SK-N-SH treated with all-trans-retinoic acid at 6 μM for 48 hours (cell line): ENCODE measurements at regions not wholly inside any gene's neighbourhood (a gene's known extent, or its start where the extent isn't known, plus 50 kb on each side); places are given as distances from the start of the nearest gene placed in this dataset.

Source experiments
- ATAC-seq: fragments of 200-7000 bp; cut with Tn5 transposase; 3 replicates; pipeline ENCODE4 v1.9.1; 2020; ENCODE audit warnings: mild to moderate bottlenecking, moderate library complexity
- ARNTL ChIP-seq: fragments of 450-650 bp; formaldehyde crosslinking; IDR thresholded peaks from 2 replicates; pipeline ENCODE4 v1.5.0; 2020; ENCODE audit warnings: low read depth, mild to moderate bottlenecking, moderate library complexity, borderline replicate concordance
- BACH2 ChIP-seq: fragments of 250-450 bp; sonication (Bioruptor Pico); IDR thresholded peaks from 2 replicates; pipeline ENCODE4 v1.9.0; 2021; ENCODE audit warnings: mild to moderate bottlenecking, borderline replicate concordance
- CSDC2 ChIP-seq: fragments of 250-450 bp; sonication (Bioruptor Pico); IDR thresholded peaks from 2 replicates; pipeline ENCODE4 v1.5.0; 2020; ENCODE audit warnings: mild to moderate bottlenecking, moderate library complexity
- ESRRG ChIP-seq: fragments of 250-450 bp; sonication (Bioruptor Pico); IDR thresholded peaks from 2 replicates; pipeline ENCODE4 v1.6.1; 2021; ENCODE audit warnings: mild to moderate bottlenecking
- GLIS3 ChIP-seq: fragments of 250-450 bp; sonication (Bioruptor Pico); IDR thresholded peaks from 2 replicates; pipeline ENCODE4 v1.5.0; 2020; ENCODE audit warnings: mild to moderate bottlenecking, moderate library complexity
- ISL1 ChIP-seq: fragments of 250-450 bp; sonication (Bioruptor Pico); IDR thresholded peaks from 2 replicates; pipeline ENCODE4 v2.1.2; 2022; ENCODE audit warnings: mild to moderate bottlenecking, moderate library complexity
- OSR1 ChIP-seq: fragments of 250-450 bp; sonication (Bioruptor Pico); IDR thresholded peaks from 2 replicates; pipeline ENCODE4 v1.8.0; 2022; ENCODE audit warnings: moderate library complexity, mild to moderate bottlenecking, inconsistent platforms
- PPARA ChIP-seq: fragments of 250-450 bp; sonication (Bioruptor Pico); IDR thresholded peaks from 2 replicates; pipeline ENCODE4 v1.5.0; 2020; ENCODE audit warnings: mild to moderate bottlenecking, borderline replicate concordance
- RARB ChIP-seq: fragments of 250-450 bp; sonication (Bioruptor Pico); IDR thresholded peaks from 2 replicates; pipeline ENCODE4 v1.8.0; 2021; ENCODE audit warnings: mild to moderate bottlenecking, moderate library complexity
- TCF4 ChIP-seq: fragments of 250-450 bp; sonication (Bioruptor Pico); IDR thresholded peaks from 2 replicates; pipeline ENCODE4 v1.8.0; 2021; ENCODE audit warnings: mild to moderate bottlenecking, moderate library complexity, borderline replicate concordance
- TOX ChIP-seq: fragments of 250-450 bp; sonication (Bioruptor Pico); IDR thresholded peaks from 2 replicates; pipeline ENCODE4 v1.8.0; 2021; ENCODE audit warnings: mild to moderate bottlenecking, moderate library complexity, borderline replicate concordance
- ZC3H10 ChIP-seq: fragments of 250-450 bp; sonication (Bioruptor Pico); IDR thresholded peaks from 2 replicates; pipeline ENCODE4 v1.5.1; 2021; ENCODE audit warnings: mild to moderate bottlenecking, moderate library complexity
- ZFP3 ChIP-seq: fragments of 250-450 bp; sonication (Bioruptor Pico); IDR thresholded peaks from 2 replicates; pipeline ENCODE4 v1.5.0; 2020; ENCODE audit warnings: mild to moderate bottlenecking, moderate library complexity
- ZFP30 ChIP-seq: fragments of 450-650 bp; formaldehyde crosslinking; IDR thresholded peaks from 2 replicates; pipeline ENCODE4 v1.5.0; 2022; ENCODE audit warnings: mild to moderate bottlenecking, moderate library complexity
- ZNF565 ChIP-seq: fragments of 450-650 bp; formaldehyde crosslinking; conservative IDR thresholded peaks from 2 replicates; pipeline ENCODE4 v1.5.0; 2020; ENCODE audit warnings: low read depth, mild to moderate bottlenecking, moderate library complexity
- ZNF70 ChIP-seq: fragments of 450-650 bp; formaldehyde crosslinking; IDR thresholded peaks from 2 replicates; pipeline ENCODE4 v1.5.0; 2020; ENCODE audit warnings: mild to moderate bottlenecking, moderate library complexity
- ZNF8 ChIP-seq: fragments of 450-650 bp; formaldehyde crosslinking; IDR thresholded peaks from 2 replicates; pipeline ENCODE4 v1.5.0; 2020; ENCODE audit warnings: mild to moderate bottlenecking, moderate library complexity
- TF ChIP-seq, protein P1 (sequence below): fragments of 250-450 bp; sonication (Bioruptor Pico); IDR thresholded peaks from 2 replicates; pipeline ENCODE4 v1.8.0; 2020; ENCODE audit warnings: mild to moderate bottlenecking, moderate library complexity, borderline replicate concordance
- TF ChIP-seq, protein P2 (sequence below): fragments of 250-450 bp; sonication (Bioruptor Pico); IDR thresholded peaks from 2 replicates; pipeline ENCODE4 v1.5.1; 2021; ENCODE audit warnings: mild to moderate bottlenecking, moderate library complexity
- TF ChIP-seq, protein P3 (sequence below): fragments of 250-450 bp; sonication (Bioruptor Pico); IDR thresholded peaks from 2 replicates; pipeline ENCODE4 v1.5.1; 2020; ENCODE audit warnings: low read depth, mild to moderate bottlenecking, moderate library complexity
- TF ChIP-seq, protein P4 (sequence below): fragments of 250-450 bp; sonication (Bioruptor Pico); IDR thresholded peaks from 2 replicates; pipeline ENCODE4 v1.5.0; 2020; ENCODE audit warnings: mild to moderate bottlenecking, moderate library complexity
- TF ChIP-seq, protein P5 (sequence below): fragments of 250-450 bp; sonication (Bioruptor Pico); IDR thresholded peaks from 2 replicates; pipeline ENCODE4 v1.8.0; 2021; ENCODE audit warnings: low read depth, mild to moderate bottlenecking, moderate library complexity, borderline replicate concordance

DNA sequence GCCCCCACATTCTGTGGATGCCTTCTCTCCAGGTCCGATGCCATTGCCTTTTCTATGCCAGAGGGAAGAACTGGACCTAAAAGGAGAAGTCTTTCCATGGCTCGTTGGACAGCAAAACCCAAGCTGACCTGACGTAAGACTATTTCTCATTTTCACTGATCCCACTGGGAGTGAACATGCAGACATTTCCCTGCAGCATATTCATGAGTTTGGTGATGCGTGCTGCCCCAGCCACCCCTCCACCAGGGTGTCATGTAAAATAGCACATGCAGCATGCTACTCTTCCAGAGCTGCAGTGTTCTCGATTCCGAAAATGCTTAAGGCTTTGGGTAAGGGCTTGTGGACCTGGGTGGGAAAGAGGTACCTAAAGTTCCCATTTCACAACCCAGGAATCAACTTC lies 221.2 kb downstream of the UXS1 start:
- TF ChIP-seq ARNTL (CRISPR knock-in tag) (no peak), TOX (no peak), RARB (CRISPR knock-in tag) (no peak), PPARA (no peak), CSDC2 (CRISPR knock-in tag) (no peak), OSR1 (no peak), ZFP30 (CRISPR knock-in tag) (no peak), ZNF8 (no peak), ZFP3 (CRISPR knock-in tag) (no peak), GLIS3 (no peak), TCF4 (CRISPR knock-in tag) (no peak), ISL1 (CRISPR knock-in tag) (no peak), ESRRG (CRISPR knock-in tag) (no peak)
- TF ChIP-seq, protein P1, sequence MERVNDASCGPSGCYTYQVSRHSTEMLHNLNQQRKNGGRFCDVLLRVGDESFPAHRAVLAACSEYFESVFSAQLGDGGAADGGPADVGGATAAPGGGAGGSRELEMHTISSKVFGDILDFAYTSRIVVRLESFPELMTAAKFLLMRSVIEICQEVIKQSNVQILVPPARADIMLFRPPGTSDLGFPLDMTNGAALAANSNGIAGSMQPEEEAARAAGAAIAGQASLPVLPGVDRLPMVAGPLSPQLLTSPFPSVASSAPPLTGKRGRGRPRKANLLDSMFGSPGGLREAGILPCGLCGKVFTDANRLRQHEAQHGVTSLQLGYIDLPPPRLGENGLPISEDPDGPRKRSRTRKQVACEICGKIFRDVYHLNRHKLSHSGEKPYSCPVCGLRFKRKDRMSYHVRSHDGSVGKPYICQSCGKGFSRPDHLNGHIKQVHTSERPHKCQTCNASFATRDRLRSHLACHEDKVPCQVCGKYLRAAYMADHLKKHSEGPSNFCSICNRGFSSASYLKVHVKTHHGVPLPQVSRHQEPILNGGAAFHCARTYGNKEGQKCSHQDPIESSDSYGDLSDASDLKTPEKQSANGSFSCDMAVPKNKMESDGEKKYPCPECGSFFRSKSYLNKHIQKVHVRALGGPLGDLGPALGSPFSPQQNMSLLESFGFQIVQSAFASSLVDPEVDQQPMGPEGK (CRISPR knock-in tag): no peak
- TF ChIP-seq, protein P2, sequence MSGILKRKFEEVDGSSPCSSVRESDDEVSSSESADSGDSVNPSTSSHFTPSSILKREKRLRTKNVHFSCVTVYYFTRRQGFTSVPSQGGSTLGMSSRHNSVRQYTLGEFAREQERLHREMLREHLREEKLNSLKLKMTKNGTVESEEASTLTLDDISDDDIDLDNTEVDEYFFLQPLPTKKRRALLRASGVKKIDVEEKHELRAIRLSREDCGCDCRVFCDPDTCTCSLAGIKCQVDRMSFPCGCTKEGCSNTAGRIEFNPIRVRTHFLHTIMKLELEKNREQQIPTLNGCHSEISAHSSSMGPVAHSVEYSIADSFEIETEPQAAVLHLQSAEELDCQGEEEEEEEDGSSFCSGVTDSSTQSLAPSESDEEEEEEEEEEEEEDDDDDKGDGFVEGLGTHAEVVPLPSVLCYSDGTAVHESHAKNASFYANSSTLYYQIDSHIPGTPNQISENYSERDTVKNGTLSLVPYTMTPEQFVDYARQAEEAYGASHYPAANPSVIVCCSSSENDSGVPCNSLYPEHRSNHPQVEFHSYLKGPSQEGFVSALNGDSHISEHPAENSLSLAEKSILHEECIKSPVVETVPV: no peak
- TF ChIP-seq, protein P3, sequence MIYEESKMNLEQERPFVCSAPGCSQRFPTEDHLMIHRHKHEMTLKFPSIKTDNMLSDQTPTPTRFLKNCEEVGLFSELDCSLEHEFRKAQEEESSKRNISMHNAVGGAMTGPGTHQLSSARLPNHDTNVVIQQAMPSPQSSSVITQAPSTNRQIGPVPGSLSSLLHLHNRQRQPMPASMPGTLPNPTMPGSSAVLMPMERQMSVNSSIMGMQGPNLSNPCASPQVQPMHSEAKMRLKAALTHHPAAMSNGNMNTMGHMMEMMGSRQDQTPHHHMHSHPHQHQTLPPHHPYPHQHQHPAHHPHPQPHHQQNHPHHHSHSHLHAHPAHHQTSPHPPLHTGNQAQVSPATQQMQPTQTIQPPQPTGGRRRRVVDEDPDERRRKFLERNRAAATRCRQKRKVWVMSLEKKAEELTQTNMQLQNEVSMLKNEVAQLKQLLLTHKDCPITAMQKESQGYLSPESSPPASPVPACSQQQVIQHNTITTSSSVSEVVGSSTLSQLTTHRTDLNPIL (CRISPR knock-in tag): no peak
- TF ChIP-seq, protein P4, sequence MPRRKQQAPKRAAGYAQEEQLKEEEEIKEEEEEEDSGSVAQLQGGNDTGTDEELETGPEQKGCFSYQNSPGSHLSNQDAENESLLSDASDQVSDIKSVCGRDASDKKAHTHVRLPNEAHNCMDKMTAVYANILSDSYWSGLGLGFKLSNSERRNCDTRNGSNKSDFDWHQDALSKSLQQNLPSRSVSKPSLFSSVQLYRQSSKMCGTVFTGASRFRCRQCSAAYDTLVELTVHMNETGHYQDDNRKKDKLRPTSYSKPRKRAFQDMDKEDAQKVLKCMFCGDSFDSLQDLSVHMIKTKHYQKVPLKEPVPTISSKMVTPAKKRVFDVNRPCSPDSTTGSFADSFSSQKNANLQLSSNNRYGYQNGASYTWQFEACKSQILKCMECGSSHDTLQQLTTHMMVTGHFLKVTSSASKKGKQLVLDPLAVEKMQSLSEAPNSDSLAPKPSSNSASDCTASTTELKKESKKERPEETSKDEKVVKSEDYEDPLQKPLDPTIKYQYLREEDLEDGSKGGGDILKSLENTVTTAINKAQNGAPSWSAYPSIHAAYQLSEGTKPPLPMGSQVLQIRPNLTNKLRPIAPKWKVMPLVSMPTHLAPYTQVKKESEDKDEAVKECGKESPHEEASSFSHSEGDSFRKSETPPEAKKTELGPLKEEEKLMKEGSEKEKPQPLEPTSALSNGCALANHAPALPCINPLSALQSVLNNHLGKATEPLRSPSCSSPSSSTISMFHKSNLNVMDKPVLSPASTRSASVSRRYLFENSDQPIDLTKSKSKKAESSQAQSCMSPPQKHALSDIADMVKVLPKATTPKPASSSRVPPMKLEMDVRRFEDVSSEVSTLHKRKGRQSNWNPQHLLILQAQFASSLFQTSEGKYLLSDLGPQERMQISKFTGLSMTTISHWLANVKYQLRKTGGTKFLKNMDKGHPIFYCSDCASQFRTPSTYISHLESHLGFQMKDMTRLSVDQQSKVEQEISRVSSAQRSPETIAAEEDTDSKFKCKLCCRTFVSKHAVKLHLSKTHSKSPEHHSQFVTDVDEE (CRISPR knock-in tag): no peak
- no peak for ATAC-seq

DNA sequence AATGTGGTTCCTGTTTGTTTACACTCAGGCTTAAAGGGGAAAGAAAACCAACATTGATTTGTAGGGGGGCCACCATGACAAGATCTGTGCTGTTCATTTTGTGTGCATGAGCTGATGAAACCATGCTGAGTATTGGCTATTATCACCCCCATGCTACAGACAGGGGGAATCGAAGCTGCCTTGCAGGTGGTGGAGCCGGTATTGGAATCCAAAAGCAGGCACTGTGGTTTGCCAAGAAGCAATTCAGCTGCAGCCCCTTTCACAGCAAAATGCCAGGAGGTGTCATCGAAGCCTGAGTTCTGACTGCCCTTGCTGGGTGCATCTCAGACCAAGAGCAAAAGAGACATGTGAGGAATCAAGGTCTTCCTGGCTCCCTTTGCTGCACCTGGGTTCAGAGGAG lies 221.9 kb downstream of the UXS1 start:
- no peak for ATAC-seq

DNA sequence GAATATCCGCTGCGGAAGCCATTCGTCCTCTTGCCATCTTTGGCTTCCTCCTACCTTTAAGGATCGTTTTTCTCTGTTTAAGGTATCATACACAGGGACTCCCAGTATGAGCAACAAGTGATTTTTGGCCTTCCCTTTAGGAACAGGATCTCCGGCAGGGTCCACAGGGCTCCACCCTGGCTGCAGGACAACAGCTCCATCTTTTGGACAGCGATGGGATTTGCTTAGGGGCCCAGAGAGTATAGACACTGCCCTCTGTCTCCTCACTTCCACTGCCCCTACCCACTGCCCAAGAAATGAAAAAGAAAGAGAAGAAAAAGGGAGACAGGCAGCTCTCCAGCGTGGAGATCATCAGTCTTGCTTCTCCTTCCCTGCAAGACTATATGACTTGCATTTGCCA lies 224.5 kb downstream of the UXS1 start:
- TF ChIP-seq ZNF70 (no peak), ZC3H10 (CRISPR knock-in tag) (no peak), TCF4 (CRISPR knock-in tag) (no peak), BACH2 (no peak), ARNTL (CRISPR knock-in tag) (no peak), ZFP30 (CRISPR knock-in tag) (no peak), RARB (CRISPR knock-in tag) (no peak), ZNF565 (CRISPR knock-in tag) (no peak), PPARA (no peak), ZNF8 (no peak), ESRRG (CRISPR knock-in tag) (no peak), CSDC2 (CRISPR knock-in tag) (no peak), GLIS3 (no peak), ZFP3 (CRISPR knock-in tag) (no peak), ISL1 (CRISPR knock-in tag) (no peak)
- TF ChIP-seq, protein P3 (CRISPR knock-in tag): no peak
- TF ChIP-seq, protein P1 (CRISPR knock-in tag): no peak
- TF ChIP-seq, protein P5, sequence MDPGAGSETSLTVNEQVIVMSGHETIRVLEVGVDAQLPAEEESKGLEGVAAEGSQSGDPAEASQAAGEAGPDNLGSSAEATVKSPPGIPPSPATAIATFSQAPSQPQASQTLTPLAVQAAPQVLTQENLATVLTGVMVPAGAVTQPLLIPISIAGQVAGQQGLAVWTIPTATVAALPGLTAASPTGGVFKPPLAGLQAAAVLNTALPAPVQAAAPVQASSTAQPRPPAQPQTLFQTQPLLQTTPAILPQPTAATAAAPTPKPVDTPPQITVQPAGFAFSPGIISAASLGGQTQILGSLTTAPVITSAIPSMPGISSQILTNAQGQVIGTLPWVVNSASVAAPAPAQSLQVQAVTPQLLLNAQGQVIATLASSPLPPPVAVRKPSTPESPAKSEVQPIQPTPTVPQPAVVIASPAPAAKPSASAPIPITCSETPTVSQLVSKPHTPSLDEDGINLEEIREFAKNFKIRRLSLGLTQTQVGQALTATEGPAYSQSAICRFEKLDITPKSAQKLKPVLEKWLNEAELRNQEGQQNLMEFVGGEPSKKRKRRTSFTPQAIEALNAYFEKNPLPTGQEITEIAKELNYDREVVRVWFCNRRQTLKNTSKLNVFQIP (CRISPR knock-in tag): no peak
- TF ChIP-seq, protein P2: no peak

More for the DNA sequence above, 221.9 kb downstream of the UXS1 start:
- TF ChIP-seq TCF4 (CRISPR knock-in tag) (no peak), ARNTL (CRISPR knock-in tag) (no peak), OSR1 (no peak), BACH2 (no peak), PPARA (no peak), CSDC2 (CRISPR knock-in tag) (no peak)

More for the DNA sequence above, 224.5 kb downstream of the UXS1 start:
- no peak for ATAC-seq
